ENCODE measurements at regions not wholly inside any gene's neighbourhood (a gene's known extent, or its start where the extent isn't known, plus 50 kb on each side); places are given as distances from the start of the nearest gene placed in this dataset.

GRCh38 chr4:36930562-36931111, 313.9 kb upstream of the NWD2 start:
- ChIA-PET POLR2A (no interaction called here), CTCF (no interaction called here)
- H3K9me3 Mint-ChIP-seq = no peaks in the 10 kb centered on the region

DNA sequence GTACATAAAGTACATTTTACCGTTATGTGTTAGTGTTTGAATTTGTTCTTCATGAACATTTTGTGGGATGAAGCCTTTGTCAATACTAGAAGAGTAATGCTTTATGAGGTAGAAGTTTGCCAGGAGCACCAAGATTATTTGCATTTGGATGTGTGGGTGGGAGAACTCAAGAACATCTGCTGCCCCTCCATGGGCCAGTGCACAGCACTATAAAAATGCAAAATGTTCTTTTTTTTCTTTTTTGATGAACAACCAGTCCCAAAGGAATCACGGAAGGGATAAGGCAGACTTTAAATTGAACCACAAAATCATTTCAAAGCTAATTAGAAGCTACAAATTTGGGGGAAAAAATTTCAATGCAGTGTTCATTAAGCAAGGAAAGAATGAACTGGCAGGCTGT, 300.3 kb upstream of the NWD2 start:
- no peak for ATAC-seq (ENCODE audit: low read depth)
- DNase-seq = no peak
- H3K9me3 Mint-ChIP-seq = peaks cover 2% of the 10 kb centered on the region
- TF ChIP-seq CTCF (IDR thresholded peaks at IDR 0.05) = no peak
- intact Hi-C loops (cut with micrococcal nuclease) = no loop called here
- POLR2A ChIA-PET = no interaction called here
- H3K4me3 Mint-ChIP-seq = no peak overlapping the region
- H3K27me3 Mint-ChIP-seq = no peaks in the 10 kb centered on the region
- no peaks in the 10 kb centered on the region for H3K36me3 Mint-ChIP-seq (ENCODE audit: low read depth)
- H3K4me1 Mint-ChIP-seq = no peaks in the 10 kb centered on the region
- CTCF ChIA-PET = no interaction called here
- H3K27ac Mint-ChIP-seq = no peak overlapping the region

More at GRCh38 chr4:36930562-36931111, 313.9 kb upstream of the NWD2 start:
- ATAC-seq (ENCODE audit: low read depth) (no peak), DNase-seq (no peak)
- Mint-ChIP-seq H3K27me3 (no peaks in the 10 kb centered on the region), H3K4me3 (no peak overlapping the region), H3K27ac (no peak overlapping the region), H3K36me3 (ENCODE audit: low read depth) (no peaks in the 10 kb centered on the region), H3K4me1 (no peaks in the 10 kb centered on the region)
- TF ChIP-seq CTCF (IDR thresholded peaks at IDR 0.05) = no peak
- intact Hi-C loops (cut with micrococcal nuclease) = no loop called here

GRCh38 chr4:36961420-36961819, 283.1 kb upstream of the NWD2 start:
- no peak for ATAC-seq (ENCODE audit: low read depth)
- CTCF ChIA-PET = no interaction called here
- Mint-ChIP-seq H3K4me1 (no peaks in the 10 kb centered on the region), H3K36me3 (ENCODE audit: low read depth) (no peaks in the 10 kb centered on the region), H3K4me3 (no peak overlapping the region), H3K27ac (no peak overlapping the region), H3K27me3 (no peaks in the 10 kb centered on the region), H3K9me3 (no peaks in the 10 kb centered on the region)
- TF ChIP-seq CTCF (IDR thresholded peaks at IDR 0.05) = no peak
- intact Hi-C loops (cut with micrococcal nuclease) = no loop called here
- no peak for DNase-seq
- POLR2A ChIA-PET = no interaction called here

DNA sequence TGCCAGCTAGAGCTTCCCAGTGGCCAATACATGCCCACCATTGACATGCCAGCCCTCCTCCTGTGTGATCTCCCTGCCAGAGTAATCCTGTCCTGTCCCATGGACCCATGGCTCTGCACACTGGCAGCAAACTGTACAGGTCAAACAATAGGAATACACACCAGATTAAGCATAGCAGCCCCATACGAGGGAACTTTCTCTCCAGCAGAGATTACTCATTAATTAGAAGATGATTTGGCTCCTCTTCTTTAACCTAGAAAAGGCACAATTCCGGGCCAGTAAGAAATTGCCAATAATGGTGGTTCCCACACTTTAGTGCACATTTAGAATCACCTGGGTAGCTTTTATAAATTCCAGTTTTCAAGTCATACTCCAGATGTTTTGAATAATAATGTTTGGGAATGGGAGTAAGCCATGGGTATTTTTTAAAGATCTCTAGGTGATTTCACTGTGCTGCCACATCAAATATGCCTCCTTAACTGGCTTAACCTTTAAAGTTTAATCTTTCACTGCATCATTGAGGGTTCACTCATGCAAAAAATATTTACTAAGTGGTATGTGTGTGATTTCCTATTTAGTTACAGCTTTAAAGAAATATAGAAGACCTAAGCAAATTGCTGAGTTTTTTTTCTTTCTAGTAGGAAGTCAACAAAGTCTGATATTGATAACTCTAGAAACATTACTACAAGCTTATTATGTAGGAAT, 277.6 kb upstream of the NWD2 start:
- POLR2A ChIA-PET = no interaction called here

GRCh38 chr4:36979533-36979932, 265.0 kb upstream of the NWD2 start:
- CTCF ChIA-PET = no interaction called here

More for the DNA sequence above, 277.6 kb upstream of the NWD2 start:
- Mint-ChIP-seq H3K36me3 (ENCODE audit: low read depth) (no peaks in the 10 kb centered on the region), H3K27me3 (no peaks in the 10 kb centered on the region), H3K27ac (no peak overlapping the region), H3K9me3 (no peaks in the 10 kb centered on the region), H3K4me3 (no peak overlapping the region), H3K4me1 (no peaks in the 10 kb centered on the region)
- ATAC-seq (ENCODE audit: low read depth) (no peak), DNase-seq (no peak)
- intact Hi-C loops (cut with micrococcal nuclease) = no loop called here
- CTCF ChIA-PET = no interaction called here
- TF ChIP-seq CTCF (IDR thresholded peaks at IDR 0.05) = no peak

More at GRCh38 chr4:36979533-36979932, 265.0 kb upstream of the NWD2 start:
- intact Hi-C loops (cut with micrococcal nuclease) = no loop called here
- no peak for ATAC-seq (ENCODE audit: low read depth)
- H3K36me3 Mint-ChIP-seq (ENCODE audit: low read depth) = no peaks in the 10 kb centered on the region
- no peaks in the 10 kb centered on the region for H3K9me3 Mint-ChIP-seq
- no peak overlapping the region for H3K27ac Mint-ChIP-seq
- POLR2A ChIA-PET = no interaction called here
- H3K4me1 Mint-ChIP-seq = no peaks in the 10 kb centered on the region
- H3K4me3 Mint-ChIP-seq = no peak overlapping the region
- H3K27me3 Mint-ChIP-seq = no peaks in the 10 kb centered on the region
- no peak for DNase-seq
- TF ChIP-seq CTCF (IDR thresholded peaks at IDR 0.05) = no peak

All from activated B cell treated with CpG ODN at 0.5 μM for 24 hours (primary cell).